GM21515 (cell line): ENCODE measurements at regions not wholly inside any gene's neighbourhood (a gene's known extent, or its start where the extent isn't known, plus 50 kb on each side); places are given as distances from the start of the nearest gene placed in this dataset.
"Not testable (repeated sequence)": the region's sequence is repeated elsewhere in the genome, so short reads cannot be mapped to it uniquely, and the experiment has no call there.

ENCODE experiments used
- ATAC-seq: cut with Tn5 transposase; IDR thresholded peaks from one replicate; pipeline ENCODE4 v1.9.1; 2021; ENCODE audit not compliant: unreplicated experiment

- no peak for ATAC-seq
Observed at GRCh38 chr2:59754011-59754735, 799.3 kb downstream of the BCL11A start.

GRCh38 chr2:59752512-59752911 lies 800.9 kb downstream of the BCL11A start:
- no peak for ATAC-seq

- no peak for ATAC-seq
Observed at GRCh38 chr2:59752071-59752470, 801.4 kb downstream of the BCL11A start.

GRCh38 chr2:59751214-59751613 lies 802.2 kb downstream of the BCL11A start:
- not testable (repeated sequence) for ATAC-seq

- ATAC-seq, result no peak
Observed at GRCh38 chr2:59746291-59746690, 807.2 kb downstream of the BCL11A start.

GRCh38 chr2:59745085-59745484 lies 808.4 kb downstream of the BCL11A start:
- ATAC-seq, result no peak

- ATAC-seq, result no peak
Observed at GRCh38 chr2:59744436-59744835, 809.0 kb downstream of the BCL11A start.

- ATAC-seq, result no peak
Observed at GRCh38 chr2:59741840-59742239, 811.6 kb downstream of the BCL11A start.

GRCh38 chr2:59739166-59739565 lies 814.3 kb downstream of the BCL11A start:
- ATAC-seq, result no peak

- no peak for ATAC-seq
Observed at GRCh38 chr2:59737299-59737698, 816.2 kb downstream of the BCL11A start.

- no peak for ATAC-seq
Observed at GRCh38 chr2:59734743-59735142, 818.7 kb downstream of the BCL11A start.

GRCh38 chr2:59733970-59734369 lies 819.5 kb downstream of the BCL11A start:
- ATAC-seq, result no peak

GRCh38 chr2:59733567-59733930 lies 819.9 kb downstream of the BCL11A start:
- no peak for ATAC-seq

- ATAC-seq, result no peak
Observed at GRCh38 chr2:59732871-59733566, 820.4 kb downstream of the BCL11A start.

- ATAC-seq, result no peak
Observed at GRCh38 chr2:59727121-59727590, 826.3 kb downstream of the BCL11A start.

GRCh38 chr2:59726228-59727120 lies 827.0 kb downstream of the BCL11A start:
- no peak for ATAC-seq

GRCh38 chr2:59724746-59725145 lies 828.7 kb downstream of the BCL11A start:
- no peak for ATAC-seq

- no peak for ATAC-seq
Observed at GRCh38 chr2:59720296-59720866, 833.1 kb downstream of the BCL11A start.

GRCh38 chr2:59713577-59713976 lies 839.9 kb downstream of the BCL11A start:
- no peak for ATAC-seq

GRCh38 chr2:59711121-59711520 lies 842.3 kb downstream of the BCL11A start:
- no peak for ATAC-seq

- ATAC-seq, result no peak
Observed at GRCh38 chr2:59706729-59707128, 846.7 kb downstream of the BCL11A start.
